OCI-LY1 (cell line): ENCODE measurements at regions not wholly inside any gene's neighbourhood (a gene's known extent, or its start where the extent isn't known, plus 50 kb on each side); places are given as distances from the start of the nearest gene placed in this dataset.

ENCODE experiments used
- H2AFZ ChIP-seq: fragments of 200-600 bp; sonication (generic), shearing (Covaris generic); 2 replicates; pipeline ENCODE4 v1.6.0; 2014; ENCODE audit warnings: antibody characterized with exemption, mild to moderate bottlenecking, low read length
- H3F3A ChIP-seq: fragments of 200-600 bp; sonication (generic), shearing (Covaris generic); 2 replicates; pipeline ENCODE4 v1.6.0; 2014; ENCODE audit warnings: mild to moderate bottlenecking, antibody characterized with exemption, low read length, moderate library complexity; ENCODE audit not compliant: insufficient read depth
- H3K27ac ChIP-seq: fragments of 200-600 bp; sonication (generic); 2 replicates; pipeline ENCODE4 v1.5.1; 2014; ENCODE audit warnings: low read length, mixed run types, mild to moderate bottlenecking, low read depth; ENCODE audit not compliant: poor library complexity, severe bottlenecking
- H3K27me3 ChIP-seq: fragments of 200-600 bp; sonication (generic); 2 replicates; pipeline ENCODE4 v1.6.0; 2014; ENCODE audit warnings: antibody characterized with exemption, mild to moderate bottlenecking, low read length, moderate library complexity; ENCODE audit not compliant: insufficient read depth
- H3K36me3 ChIP-seq: fragments of 200-600 bp; sonication (generic); 2 replicates; pipeline ENCODE4 v1.6.1; 2014; ENCODE audit warnings: mild to moderate bottlenecking, antibody characterized with exemption, low read length, moderate library complexity, mixed read lengths; ENCODE audit not compliant: insufficient read depth
- H3K4me1 ChIP-seq: fragments of 200-600 bp; sonication (generic); 2 replicates; pipeline ENCODE4 v1.5.1; 2014; ENCODE audit warnings: mild to moderate bottlenecking, low read length, moderate library complexity; ENCODE audit not compliant: insufficient read depth, severe bottlenecking
- H3K4me2 ChIP-seq: fragments of 200-600 bp; sonication (generic), shearing (Covaris generic); 2 replicates; pipeline ENCODE4 v1.6.1; 2014; ENCODE audit warnings: low read length
- H3K4me3 ChIP-seq: fragments of 200-600 bp; sonication (generic); 2 replicates; pipeline ENCODE4 v1.5.1; 2014; ENCODE audit warnings: low read length, low read depth, mild to moderate bottlenecking, mixed read lengths; ENCODE audit not compliant: poor library complexity, severe bottlenecking
- H3K79me2 ChIP-seq: fragments of 200-600 bp; shearing (Covaris generic); 2 replicates; pipeline ENCODE4 v1.6.1; 2016; ENCODE audit warnings: mixed run types, low read length, mixed read lengths; ENCODE audit not compliant: insufficient read depth
- H3K9ac ChIP-seq: fragments of 200-600 bp; sonication (generic), shearing (Covaris generic); 2 replicates; pipeline ENCODE4 v1.6.1; 2014; ENCODE audit warnings: mild to moderate bottlenecking, low read length, mixed read lengths
- H3K9me2 ChIP-seq: fragments of 200-600 bp; sonication (generic), shearing (Covaris generic); 2 replicates; pipeline ENCODE4 v1.6.1; 2014; ENCODE audit warnings: low read depth, mild to moderate bottlenecking, low read length, mixed read lengths
- H3K9me3 ChIP-seq: fragments of 200-600 bp; shearing (Covaris generic); 2 replicates; pipeline ENCODE4 v1.6.1; 2014; ENCODE audit warnings: low read length, mixed read lengths
- H4K20me1 ChIP-seq: fragments of 200-600 bp; sonication (generic), shearing (Covaris generic); 2 replicates; pipeline ENCODE4 v1.6.0; 2016; ENCODE audit warnings: mild to moderate bottlenecking, low read length; ENCODE audit not compliant: insufficient read depth
- EZH2 ChIP-seq: fragments of 200-600 bp; sonication (generic), shearing (Covaris generic); IDR thresholded peaks from 2 replicates; pipeline ENCODE4 v1.8.0; 2017; ENCODE audit warnings: borderline replicate concordance, mixed run types, mild to moderate bottlenecking, antibody characterized with exemption, low read length, moderate library complexity, mixed read lengths
- TF ChIP-seq, protein P1 (sequence below): fragments of 200-600 bp; sonication (generic), shearing (Covaris generic); IDR thresholded peaks from 2 replicates; pipeline ENCODE4 v1.5.1; 2017; ENCODE audit warnings: mild to moderate bottlenecking, antibody characterized with exemption, low read length, moderate library complexity, mixed read lengths

DNA sequence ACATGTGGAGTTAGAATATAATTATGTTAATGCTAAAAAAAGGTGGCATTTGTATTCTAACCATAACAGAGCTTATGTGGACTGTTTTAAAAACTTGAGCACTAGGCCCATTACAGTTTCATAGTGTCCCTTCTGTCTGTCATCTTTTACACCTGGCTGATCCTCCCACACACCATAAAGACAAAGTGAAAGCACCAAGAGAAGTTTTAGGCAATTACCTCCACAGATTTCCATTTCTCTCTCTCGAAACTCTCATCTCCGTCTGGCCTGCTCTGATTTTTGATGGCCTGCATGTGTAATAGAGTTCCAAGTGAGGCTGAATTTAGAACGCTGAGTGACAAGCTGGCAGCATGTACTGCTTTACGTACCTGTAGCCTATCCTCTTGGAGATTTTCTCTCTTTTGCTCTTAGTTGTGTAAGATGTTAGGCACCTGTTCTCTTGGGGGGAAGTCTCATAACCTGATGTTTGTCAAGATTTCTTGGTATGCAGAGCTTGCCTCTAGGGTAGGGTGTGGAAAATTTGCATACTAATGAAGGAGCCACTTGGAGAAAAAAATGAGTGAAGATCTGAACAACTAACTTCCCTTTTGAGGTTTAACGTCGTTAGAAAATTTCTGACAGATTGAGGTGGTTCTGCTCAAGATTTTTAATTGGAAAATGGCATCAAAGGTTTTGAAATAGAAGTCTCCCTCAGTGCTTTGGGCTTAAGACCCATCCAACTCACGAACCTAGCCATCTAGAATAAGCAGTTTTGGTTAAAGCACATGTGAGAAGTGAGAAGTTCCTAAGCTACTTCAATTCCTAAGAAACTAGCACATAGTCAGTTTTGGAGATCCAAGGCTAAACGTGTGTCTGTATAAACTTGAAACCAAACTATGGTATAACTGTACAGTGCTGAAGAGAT is 57.6 kb upstream of the RAP1GDS1 start:
- H3K27me3 ChIP-seq = no peaks in the 10 kb centered on the region
- no peak overlapping the region; the same call in 1 of the 2 replicates for H3K9ac ChIP-seq
- no peaks in the 10 kb centered on the region for H3K79me2 ChIP-seq
- H3K9me3 ChIP-seq = no peaks in the 10 kb centered on the region
- TF ChIP-seq, protein P1, sequence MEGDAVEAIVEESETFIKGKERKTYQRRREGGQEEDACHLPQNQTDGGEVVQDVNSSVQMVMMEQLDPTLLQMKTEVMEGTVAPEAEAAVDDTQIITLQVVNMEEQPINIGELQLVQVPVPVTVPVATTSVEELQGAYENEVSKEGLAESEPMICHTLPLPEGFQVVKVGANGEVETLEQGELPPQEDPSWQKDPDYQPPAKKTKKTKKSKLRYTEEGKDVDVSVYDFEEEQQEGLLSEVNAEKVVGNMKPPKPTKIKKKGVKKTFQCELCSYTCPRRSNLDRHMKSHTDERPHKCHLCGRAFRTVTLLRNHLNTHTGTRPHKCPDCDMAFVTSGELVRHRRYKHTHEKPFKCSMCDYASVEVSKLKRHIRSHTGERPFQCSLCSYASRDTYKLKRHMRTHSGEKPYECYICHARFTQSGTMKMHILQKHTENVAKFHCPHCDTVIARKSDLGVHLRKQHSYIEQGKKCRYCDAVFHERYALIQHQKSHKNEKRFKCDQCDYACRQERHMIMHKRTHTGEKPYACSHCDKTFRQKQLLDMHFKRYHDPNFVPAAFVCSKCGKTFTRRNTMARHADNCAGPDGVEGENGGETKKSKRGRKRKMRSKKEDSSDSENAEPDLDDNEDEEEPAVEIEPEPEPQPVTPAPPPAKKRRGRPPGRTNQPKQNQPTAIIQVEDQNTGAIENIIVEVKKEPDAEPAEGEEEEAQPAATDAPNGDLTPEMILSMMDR = no peak
- no peak for TF ChIP-seq EZH2
- H3K27ac ChIP-seq = peak overlapping the region; percentile 65
- no peaks in the 10 kb centered on the region for H3F3A ChIP-seq
- no peaks in the 10 kb centered on the region for H3K9me2 ChIP-seq
- peak overlapping the region; percentile 6; the same call in 1 of the 2 replicates for H2AFZ ChIP-seq
- H3K4me3 ChIP-seq = peak overlapping the region; percentile 45
- H3K4me1 ChIP-seq = peaks cover 19% of the 10 kb centered on the region
- H4K20me1 ChIP-seq = no peaks in the 10 kb centered on the region
- H3K4me2 ChIP-seq = peak overlapping the region; percentile 59
- H3K36me3 ChIP-seq = no peaks in the 10 kb centered on the region

DNA sequence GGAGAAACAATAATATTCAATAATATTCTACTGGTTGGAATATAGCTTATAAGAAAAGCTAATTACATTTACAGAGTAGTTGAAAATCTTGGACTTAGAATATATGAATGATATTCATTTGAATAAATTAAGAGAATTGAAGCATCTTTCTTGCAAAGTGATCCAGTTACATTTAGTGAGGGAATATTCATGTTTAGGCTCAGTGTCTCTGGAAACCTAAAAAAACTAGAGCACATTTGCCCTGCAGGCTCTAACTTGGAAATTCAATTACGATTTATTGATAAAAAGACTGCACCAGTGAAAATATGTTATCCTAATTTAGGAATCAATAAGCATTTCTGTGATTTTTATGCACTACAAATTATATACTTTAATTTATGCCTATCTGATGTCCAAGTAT is 58.3 kb upstream of the RAP1GDS1 start:
- no peaks in the 10 kb centered on the region for H3K79me2 ChIP-seq
- no peak overlapping the region for H2AFZ ChIP-seq
- peak overlapping the region; percentile 65 for H3K27ac ChIP-seq
- H3K9me3 ChIP-seq = no peaks in the 10 kb centered on the region
- H3F3A ChIP-seq = no peaks in the 10 kb centered on the region
- TF ChIP-seq, protein P1 = no peak
- TF ChIP-seq EZH2 = no peak
- no peaks in the 10 kb centered on the region for H3K9me2 ChIP-seq
- H3K27me3 ChIP-seq = no peaks in the 10 kb centered on the region
- no peak overlapping the region for H3K9ac ChIP-seq
- H3K36me3 ChIP-seq = no peaks in the 10 kb centered on the region
- no peak overlapping the region for H3K4me3 ChIP-seq
- H4K20me1 ChIP-seq = no peaks in the 10 kb centered on the region
- peak overlapping the region; percentile 59 for H3K4me2 ChIP-seq
- peaks cover 19% of the 10 kb centered on the region for H3K4me1 ChIP-seq

DNA sequence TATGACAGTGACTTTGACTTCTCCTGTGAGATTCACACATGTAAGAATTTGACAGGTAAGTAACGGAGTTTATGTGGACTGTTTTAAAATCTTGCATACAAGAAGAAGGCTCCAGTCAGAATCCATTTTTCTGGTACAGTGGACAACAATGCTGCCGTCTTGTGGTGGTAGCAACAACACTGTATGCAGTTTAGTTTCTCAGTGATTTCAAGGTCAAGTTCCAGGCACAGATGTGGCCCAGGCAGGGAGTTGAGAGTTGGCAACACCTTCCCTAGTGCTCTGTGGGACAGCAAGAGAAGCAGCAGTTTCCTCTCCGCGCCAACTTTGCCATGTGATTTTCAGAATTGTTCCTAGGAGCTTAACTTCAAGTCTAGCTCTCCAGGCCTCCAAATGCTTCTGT is 56.0 kb upstream of the STPG2 start:
- TF ChIP-seq EZH2 = no peak
- TF ChIP-seq, protein P1 = peak; percentile 39; the same call in 1 of the 2 replicates
- no peaks in the 10 kb centered on the region for H3K9me2 ChIP-seq

More for the DNA sequence above, 56.0 kb upstream of the STPG2 start:
- Histone ChIP-seq H2AFZ (no peak overlapping the region), H3K79me2 (no peaks in the 10 kb centered on the region), H3K4me2 (no peak overlapping the region), H3K4me3 (no peak overlapping the region), H3K36me3 (no peaks in the 10 kb centered on the region), H3K4me1 (peaks cover 15% of the 10 kb centered on the region), H3K9ac (no peak overlapping the region), H3K27me3 (no peaks in the 10 kb centered on the region), H3K27ac (no peak overlapping the region), H3F3A (no peaks in the 10 kb centered on the region), H3K9me3 (no peaks in the 10 kb centered on the region), H4K20me1 (no peaks in the 10 kb centered on the region)
